Anterior cingulate cortex (tissue), 58 donors: ENCODE measurements at regions not wholly inside any gene's neighbourhood (a gene's known extent, or its start where the extent isn't known, plus 50 kb on each side); places are given as distances from the start of the nearest gene placed in this dataset.
"Not testable (repeated sequence)": the region's sequence is repeated elsewhere in the genome, so short reads cannot be mapped to it uniquely, and the experiment has no call there.

Experiments
- DNase-seq, 58 donors: peaks; one replicate each; lab custom pipeline; 2025; lab: John Stamatoyannopoulos, UW

DNA sequence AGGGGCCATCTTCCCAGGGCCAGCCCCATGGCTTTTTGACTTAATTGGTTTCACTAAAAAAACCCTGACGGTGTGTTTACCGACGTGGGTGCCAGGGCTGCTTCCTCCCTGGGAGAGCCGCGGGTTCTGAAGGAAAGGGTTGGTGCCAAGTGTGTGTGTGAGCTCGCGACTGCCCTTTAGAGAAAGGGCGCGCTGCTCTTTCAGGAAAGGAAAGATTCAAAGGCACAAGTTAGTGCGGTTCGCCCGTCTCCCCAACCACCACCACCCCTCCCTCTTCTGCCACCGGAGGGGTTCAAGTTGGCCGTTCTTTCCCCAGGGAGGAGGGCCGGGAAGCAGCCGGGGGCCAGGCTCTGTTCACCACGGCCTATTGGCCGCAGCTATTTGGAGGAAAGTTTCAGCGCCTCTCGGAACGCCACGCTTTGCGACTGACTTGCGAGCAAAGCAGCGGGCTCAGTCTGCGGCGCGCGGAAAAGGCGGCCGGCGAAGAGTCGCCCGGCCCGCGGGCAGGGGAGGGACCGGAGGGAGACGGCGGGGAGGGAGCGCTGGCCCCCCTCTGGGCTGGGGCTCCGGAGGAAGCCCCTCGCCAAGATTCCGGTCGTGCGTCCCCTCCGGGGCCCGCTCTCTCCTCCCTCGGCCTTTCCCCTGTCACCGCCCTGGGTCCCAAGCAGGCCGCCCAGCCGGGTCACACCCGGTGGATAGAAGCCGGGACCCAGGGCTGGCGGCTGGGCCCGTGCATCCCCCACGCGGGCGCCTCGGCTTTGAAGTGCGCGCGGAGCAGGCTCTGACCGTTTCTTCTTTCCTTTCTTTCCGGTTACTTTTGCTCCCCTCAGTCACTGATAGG, 165.9 kb upstream of the PPP1R3A start:
- DNase-seq = peak in 2 of 58 donors; percentile 15 to 23

DNA sequence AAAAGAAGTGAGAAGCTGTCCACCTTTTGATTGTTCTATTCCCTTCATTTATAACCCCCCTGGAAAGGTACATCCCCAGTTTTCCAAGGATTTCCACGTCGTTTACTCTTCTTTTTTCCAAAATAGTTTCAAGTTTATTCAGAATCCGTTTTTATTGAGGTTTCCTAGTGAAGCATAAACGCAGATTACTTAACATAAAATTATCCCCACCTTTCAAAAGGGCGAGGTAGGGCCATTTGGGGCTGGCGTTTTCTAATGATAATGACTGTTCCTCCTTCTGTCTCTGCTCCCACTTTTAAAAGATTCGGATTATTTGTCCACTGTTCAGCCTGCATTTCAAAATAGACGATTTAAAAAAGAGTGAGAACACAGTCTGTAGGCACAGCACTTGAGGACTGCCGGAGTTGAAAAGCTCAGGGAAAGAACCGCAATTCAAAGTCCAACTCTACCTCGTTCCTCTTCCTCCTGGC, 165.2 kb upstream of the PPP1R3A start:
- no peak for DNase-seq

- peak in 1 of 58 donors; percentile 5 for DNase-seq
These were observed 164.6 kb upstream of the PPP1R3A start for GRCh38 chr7:114083166-114084001.

DNA sequence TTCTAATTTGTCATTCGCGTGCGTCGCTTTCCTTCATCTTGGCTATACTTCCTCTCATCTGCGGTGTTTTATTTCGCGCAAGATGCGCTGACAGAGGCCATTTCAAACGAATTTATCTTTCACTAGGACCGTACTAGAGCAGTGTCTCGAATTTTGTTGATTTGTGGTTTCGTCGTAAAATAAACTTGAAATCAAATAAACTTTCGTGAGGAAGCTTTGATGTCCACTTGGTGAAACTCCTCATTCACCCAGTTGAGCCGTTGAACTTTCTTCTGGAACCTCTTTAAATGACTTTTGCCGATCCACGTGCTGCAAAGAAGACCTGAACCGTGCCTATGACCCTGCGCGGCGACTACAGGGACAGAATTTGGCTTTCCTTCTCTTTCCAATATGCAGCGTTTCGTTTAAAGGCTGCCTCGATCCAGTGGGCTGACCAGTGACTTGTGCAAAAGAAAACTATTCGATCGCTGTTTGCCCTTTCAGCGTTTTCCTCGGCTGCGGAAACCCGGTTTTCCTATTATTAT, 163.9 kb upstream of the PPP1R3A start:
- DNase-seq = no peak

- DNase-seq = peak in 1 of 58 donors; percentile 53
These were observed 163.0 kb upstream of the PPP1R3A start for GRCh38 chr7:114081606-114082425.

GRCh38 chr7:114077158-114077524, 158.3 kb upstream of the PPP1R3A start:
- DNase-seq = not testable (repeated sequence)

GRCh38 chr7:114076392-114077157, 157.8 kb upstream of the PPP1R3A start:
- DNase-seq = not testable (repeated sequence)

GRCh38 chr7:114073701-114074100, 154.9 kb upstream of the PPP1R3A start:
- no peak for DNase-seq

DNA sequence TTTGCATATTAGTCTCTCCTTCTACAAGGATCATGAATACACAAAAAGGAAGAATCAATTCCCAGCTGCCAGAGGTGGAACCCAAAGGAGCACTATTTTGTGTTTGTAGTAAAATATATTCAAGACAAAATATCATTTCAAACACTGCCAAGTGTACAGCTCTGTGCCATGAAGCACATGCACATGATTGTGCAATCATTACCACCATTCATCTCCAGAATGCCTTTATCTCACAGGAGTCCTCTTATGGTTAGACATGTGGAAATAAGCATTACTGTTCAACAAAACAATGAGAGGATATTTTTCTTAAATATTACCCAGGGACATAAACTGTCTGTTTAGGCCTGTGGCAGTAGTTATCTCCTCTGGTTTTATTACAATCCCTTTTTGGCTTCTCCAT, 151.4 kb upstream of the PPP1R3A start:
- DNase-seq = no peak

- DNase-seq = no peak
These were observed 144.0 kb upstream of the PPP1R3A start for GRCh38 chr7:114062810-114063209.

- DNase-seq = no peak
These were observed 133.1 kb upstream of the PPP1R3A start for GRCh38 chr7:114051871-114052331.

GRCh38 chr7:114050571-114050970, 131.8 kb upstream of the PPP1R3A start:
- no peak for DNase-seq

GRCh38 chr7:114048386-114049235, 129.8 kb upstream of the PPP1R3A start:
- no peak for DNase-seq

DNA sequence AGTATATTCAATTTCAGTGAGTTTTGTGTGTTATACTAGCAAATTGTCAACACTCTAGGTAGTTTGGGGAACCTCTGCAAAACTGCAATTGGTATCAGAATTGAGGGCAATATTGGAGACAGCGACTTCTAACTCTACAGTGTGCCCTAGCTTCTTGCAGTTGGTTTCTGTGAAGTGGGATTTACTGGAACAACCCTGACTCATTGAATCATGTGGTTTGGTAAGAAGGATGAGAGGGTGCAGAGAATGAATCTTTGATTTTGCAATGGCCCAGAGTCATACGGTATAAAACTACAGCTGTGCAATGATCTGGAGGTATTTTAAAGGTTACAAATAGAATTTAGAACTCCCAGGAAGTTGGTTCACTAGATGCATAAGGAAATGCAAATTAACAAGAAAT, 129.1 kb upstream of the PPP1R3A start:
- no peak for DNase-seq

DNA sequence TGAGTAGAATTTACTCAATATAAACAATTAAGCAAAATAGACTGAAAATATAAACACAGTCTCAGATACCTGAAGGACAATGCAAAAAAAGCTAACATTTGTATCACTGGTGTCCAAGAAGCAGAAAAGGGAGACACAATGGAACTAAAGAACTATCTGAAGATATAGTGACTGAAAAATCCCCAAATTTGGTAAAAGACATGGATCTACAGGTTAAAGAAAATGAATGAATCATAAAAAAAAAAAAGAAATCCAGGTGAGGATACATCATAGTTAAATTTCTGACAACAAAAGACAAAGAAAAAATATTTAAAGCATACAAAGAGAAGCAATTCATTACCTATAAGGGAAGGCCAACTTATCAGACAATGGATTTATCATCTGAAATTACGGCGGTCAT, 114.7 kb upstream of the PPP1R3A start:
- no peak for DNase-seq

DNA sequence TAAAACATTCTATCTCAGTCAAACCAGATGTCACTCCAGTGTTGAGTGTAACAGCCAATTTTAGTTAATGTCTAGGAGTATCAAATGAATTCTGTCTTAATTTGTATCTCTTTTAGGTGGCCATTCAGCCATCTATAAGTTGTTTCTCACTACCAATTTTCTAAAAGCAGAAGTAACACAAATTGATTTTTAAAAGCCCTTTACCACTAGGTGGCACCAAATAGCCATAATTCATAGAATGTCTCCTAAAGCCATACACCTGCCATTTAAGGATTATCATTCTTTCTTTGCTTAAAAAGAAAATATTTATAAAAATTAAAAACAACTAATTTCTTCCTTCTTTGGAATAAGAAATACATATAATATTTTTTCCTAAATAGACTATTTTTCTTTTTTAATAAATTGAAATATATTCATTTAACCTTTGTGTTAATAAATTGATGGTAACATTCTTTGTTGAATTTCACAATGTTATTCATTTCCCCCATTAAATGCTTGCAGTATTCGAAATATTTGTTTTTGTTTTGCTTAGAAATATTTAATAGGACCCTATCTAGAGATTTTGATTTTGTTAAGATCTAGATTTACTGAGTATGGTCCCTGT, 107.8 kb upstream of the PPP1R3A start:
- DNase-seq = peak in 4 of 58 donors; percentile 0 to 52 (median 26)

DNA sequence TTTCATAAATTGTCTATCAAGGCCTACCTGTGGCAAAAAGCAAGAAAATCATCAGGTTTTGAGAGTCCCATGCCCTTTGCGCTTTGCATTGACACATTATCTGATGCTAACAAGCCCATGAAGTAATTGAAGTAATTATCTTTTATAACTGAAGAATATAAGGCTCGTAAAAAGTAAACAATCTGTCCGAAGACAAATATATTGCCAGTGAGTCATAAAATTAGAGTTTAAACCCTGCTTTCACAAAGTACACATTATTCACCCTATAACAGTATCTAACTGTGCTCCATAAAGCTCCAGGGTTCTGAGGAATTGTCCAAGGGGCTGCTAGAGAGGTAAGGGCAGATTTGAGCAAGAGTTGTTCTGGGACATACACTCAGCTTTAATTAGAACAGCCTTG, 102.3 kb upstream of the PPP1R3A start:
- DNase-seq = no peak

DNA sequence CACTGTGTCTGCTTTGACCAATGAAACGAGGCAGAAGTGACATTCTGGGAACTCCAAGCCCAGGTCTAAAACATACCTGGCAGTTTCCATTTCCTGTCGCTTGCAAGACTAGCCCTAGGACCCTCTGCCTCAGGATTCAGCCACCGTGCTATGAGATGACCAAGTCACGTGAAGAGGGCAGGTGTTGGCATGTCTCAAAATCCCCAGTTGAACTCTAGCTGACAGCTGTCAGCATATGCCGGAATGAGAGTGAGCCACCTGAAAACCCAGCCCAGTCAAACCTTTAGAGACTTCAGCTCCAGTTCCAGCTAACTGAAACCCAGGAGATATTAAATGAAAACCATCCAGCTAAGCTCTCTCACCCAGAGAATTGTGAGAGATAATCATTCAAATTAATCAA, 89.9 kb upstream of the PPP1R3A start:
- DNase-seq = no peak
